ENCODE measurements at regions not wholly inside any gene's neighbourhood (a gene's known extent, or its start where the extent isn't known, plus 50 kb on each side); places are given as distances from the start of the nearest gene placed in this dataset.

- TF ChIP-seq EZH2 (IDR thresholded peaks at IDR 0.05; ENCODE audit: insufficient read depth, poor library complexity, severe bottlenecking) (no peak), EZH2phosphoT487 (IDR thresholded peaks at IDR 0.05; ENCODE audit: insufficient read depth, low read depth) (no peak)
Observed at GRCh38 chr15:97694456-97694855, 266.0 kb upstream of the ARRDC4 start.

Measured in GM23248 (cell line).